ENCODE measurements at regions not wholly inside any gene's neighbourhood (a gene's known extent, or its start where the extent isn't known, plus 50 kb on each side); places are given as distances from the start of the nearest gene placed in this dataset.

DNA sequence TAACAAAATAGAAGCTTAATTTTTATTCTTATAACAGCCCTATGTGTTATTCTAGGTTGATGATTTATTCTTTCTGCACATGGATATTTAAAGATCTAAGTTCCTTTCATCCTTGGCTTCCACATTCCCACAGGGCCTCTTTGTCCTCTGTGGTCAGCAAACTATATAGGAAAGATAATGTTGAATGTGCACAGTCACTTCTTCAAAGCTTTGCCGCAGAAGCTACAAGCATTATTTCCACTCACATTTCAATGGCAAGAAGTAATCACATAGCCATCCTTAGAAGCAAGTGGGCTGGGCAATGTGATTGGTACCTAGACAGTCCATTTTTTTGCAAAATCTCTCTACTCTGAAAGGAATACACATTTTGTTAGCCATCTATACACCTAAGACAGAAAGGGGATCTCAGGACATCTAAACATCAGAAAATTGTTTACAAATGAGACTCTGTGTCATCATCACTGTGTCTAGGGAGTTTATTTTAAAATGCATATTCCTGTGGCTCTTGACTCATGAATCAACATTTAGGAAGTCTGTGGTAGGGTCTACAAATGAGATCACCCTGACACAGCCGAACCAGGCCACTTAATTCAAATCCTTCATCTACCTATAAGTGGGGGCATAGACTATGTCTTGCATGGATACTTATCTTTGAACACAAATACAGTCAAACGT, 1060.5 kb downstream of the XPNPEP1 start:
- no peaks in the 10 kb centered on the region for H3K36me3 ChIP-seq (ENCODE audit: insufficient read depth)
- no peak overlapping the region for H3K4me3 ChIP-seq (IDR thresholded peaks at IDR 0.05; ENCODE audit: insufficient read depth, low read depth, low read length)
- H3K27ac ChIP-seq, result no peak overlapping the region
- no peak overlapping the region for H3K9ac ChIP-seq
- H2AFZ ChIP-seq (ENCODE audit: low read depth), result no peak overlapping the region
- no peaks in the 10 kb centered on the region for H3K4me1 ChIP-seq (ENCODE audit: low read depth, poor library complexity, severe bottlenecking)
- H3K4me2 ChIP-seq, result no peak overlapping the region
- H4K20me1 ChIP-seq (ENCODE audit: insufficient read depth), result no peaks in the 10 kb centered on the region
- H3K79me2 ChIP-seq (ENCODE audit: insufficient read depth, low read depth), result no peaks in the 10 kb centered on the region
- H3K27me3 ChIP-seq (ENCODE audit: insufficient read depth, low read depth), result no peaks in the 10 kb centered on the region
- TF ChIP-seq, protein P1, sequence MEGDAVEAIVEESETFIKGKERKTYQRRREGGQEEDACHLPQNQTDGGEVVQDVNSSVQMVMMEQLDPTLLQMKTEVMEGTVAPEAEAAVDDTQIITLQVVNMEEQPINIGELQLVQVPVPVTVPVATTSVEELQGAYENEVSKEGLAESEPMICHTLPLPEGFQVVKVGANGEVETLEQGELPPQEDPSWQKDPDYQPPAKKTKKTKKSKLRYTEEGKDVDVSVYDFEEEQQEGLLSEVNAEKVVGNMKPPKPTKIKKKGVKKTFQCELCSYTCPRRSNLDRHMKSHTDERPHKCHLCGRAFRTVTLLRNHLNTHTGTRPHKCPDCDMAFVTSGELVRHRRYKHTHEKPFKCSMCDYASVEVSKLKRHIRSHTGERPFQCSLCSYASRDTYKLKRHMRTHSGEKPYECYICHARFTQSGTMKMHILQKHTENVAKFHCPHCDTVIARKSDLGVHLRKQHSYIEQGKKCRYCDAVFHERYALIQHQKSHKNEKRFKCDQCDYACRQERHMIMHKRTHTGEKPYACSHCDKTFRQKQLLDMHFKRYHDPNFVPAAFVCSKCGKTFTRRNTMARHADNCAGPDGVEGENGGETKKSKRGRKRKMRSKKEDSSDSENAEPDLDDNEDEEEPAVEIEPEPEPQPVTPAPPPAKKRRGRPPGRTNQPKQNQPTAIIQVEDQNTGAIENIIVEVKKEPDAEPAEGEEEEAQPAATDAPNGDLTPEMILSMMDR (conservative IDR thresholded peaks at IDR 0.05; ENCODE audit: low read depth, low read length), result no peak

DNA sequence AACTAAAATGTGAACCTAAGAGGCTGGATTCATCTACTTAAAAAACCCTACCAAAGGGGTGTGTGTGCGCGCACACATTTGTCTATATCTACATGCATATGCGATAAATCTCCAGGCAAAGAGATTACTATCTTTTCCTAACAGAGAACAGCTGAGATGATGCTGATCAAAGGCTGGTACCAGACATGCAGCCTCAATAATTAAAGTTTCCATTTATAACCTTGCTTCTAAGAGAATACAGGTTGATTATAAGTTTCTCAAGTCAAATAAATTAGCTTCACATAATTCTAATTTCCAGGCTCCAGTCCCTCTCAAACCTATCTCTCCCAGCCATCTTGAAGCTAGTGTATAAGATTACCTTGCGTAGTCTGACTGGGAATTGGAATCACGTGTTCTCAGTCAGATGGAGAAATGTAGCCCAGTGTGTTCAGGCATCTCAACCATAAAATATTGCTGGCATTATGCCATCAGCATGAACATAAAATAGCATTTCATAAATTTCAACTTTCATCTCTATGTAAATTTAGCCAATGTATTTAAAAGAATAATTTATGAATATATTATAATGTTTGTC, 1062.0 kb downstream of the XPNPEP1 start:
- no peaks in the 10 kb centered on the region for H3K36me3 ChIP-seq (ENCODE audit: insufficient read depth)
- no peaks in the 10 kb centered on the region for H3K27me3 ChIP-seq (ENCODE audit: insufficient read depth, low read depth)
- TF ChIP-seq, protein P1 (conservative IDR thresholded peaks at IDR 0.05; ENCODE audit: low read depth, low read length), result no peak
- no peaks in the 10 kb centered on the region for H3K4me1 ChIP-seq (ENCODE audit: low read depth, poor library complexity, severe bottlenecking)
- no peak overlapping the region for H3K27ac ChIP-seq
- H3K79me2 ChIP-seq (ENCODE audit: insufficient read depth, low read depth), result no peaks in the 10 kb centered on the region
- no peak overlapping the region for H2AFZ ChIP-seq (ENCODE audit: low read depth)
- H4K20me1 ChIP-seq (ENCODE audit: insufficient read depth), result no peaks in the 10 kb centered on the region
- no peak overlapping the region for H3K4me2 ChIP-seq
- no peak overlapping the region for H3K9ac ChIP-seq
- H3K4me3 ChIP-seq (IDR thresholded peaks at IDR 0.05; ENCODE audit: insufficient read depth, low read depth, low read length), result no peak overlapping the region

DNA sequence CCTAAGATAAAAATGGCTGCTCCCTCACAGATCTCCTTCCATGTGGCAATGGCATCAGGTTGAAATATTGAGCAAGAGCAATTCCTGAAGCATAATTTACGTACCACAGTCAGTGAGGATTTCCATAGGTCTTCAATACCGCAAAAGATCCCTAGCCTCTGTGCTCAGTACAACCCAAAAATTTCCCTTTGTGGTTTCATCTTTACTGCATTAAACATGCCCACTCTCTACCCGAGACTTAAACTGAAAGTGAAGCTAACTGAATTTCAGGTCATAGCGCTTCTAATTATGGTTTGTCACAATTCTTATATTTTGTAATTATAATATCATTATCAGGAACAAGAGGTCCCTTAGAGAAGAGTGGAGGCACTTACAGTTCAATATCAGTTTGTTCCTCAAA, 1071.1 kb downstream of the XPNPEP1 start:
- H3K36me3 ChIP-seq (ENCODE audit: insufficient read depth), result no peaks in the 10 kb centered on the region
- peak overlapping the region; percentile 65 for H2AFZ ChIP-seq (ENCODE audit: low read depth)
- H3K9ac ChIP-seq, result peak overlapping the region; percentile 52
- TF ChIP-seq, protein P1 (conservative IDR thresholded peaks at IDR 0.05; ENCODE audit: low read depth, low read length), result no peak
- H3K4me1 ChIP-seq (ENCODE audit: low read depth, poor library complexity, severe bottlenecking), result peaks cover 43% of the 10 kb centered on the region
- H3K4me3 ChIP-seq (IDR thresholded peaks at IDR 0.05; ENCODE audit: insufficient read depth, low read depth, low read length), result no peak overlapping the region
- no peaks in the 10 kb centered on the region for H3K79me2 ChIP-seq (ENCODE audit: insufficient read depth, low read depth)
- peak overlapping the region; percentile 49 for H3K4me2 ChIP-seq
- no peaks in the 10 kb centered on the region for H4K20me1 ChIP-seq (ENCODE audit: insufficient read depth)
- no peaks in the 10 kb centered on the region for H3K27me3 ChIP-seq (ENCODE audit: insufficient read depth, low read depth)
- H3K27ac ChIP-seq, result peak overlapping the region; percentile 45

DNA sequence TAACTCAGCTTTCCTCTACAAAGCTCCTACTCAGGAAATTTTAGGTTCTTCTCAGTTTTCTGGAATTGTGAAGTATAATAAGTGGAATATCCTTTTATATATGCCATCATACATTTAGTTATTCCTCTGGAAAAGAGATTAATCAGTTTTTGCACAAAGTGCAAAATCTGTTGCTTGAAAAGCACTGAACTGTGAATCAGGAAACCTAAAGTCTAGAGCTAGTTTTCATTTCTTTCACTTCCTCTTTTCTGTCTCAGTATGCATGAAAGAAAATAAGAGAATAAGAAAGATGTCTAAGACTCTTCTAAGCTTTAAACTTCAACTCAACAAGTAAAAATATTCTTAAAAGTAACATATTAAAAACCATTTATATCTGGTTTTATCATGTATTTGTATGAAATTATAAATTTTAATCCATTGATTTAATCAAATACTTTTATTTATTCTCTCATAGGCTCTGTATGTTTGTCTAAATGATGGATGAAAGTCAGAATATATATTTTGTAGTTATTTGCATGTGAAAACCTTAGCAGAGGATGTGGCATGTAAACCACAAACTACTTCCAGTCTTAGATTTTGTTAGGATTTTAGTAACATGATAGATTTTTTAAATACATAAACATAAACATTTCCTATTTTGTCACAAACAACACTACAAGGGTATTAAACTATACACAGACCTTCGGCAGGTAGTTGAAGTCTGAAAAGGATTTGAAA, 1073.0 kb downstream of the XPNPEP1 start:
- Histone ChIP-seq H4K20me1 (ENCODE audit: insufficient read depth) (no peaks in the 10 kb centered on the region), H3K79me2 (ENCODE audit: insufficient read depth, low read depth) (no peaks in the 10 kb centered on the region), H2AFZ (ENCODE audit: low read depth) (no peak overlapping the region), H3K27me3 (ENCODE audit: insufficient read depth, low read depth) (no peaks in the 10 kb centered on the region), H3K4me1 (ENCODE audit: low read depth, poor library complexity, severe bottlenecking) (peaks cover 43% of the 10 kb centered on the region), H3K36me3 (ENCODE audit: insufficient read depth) (no peaks in the 10 kb centered on the region), H3K4me2 (peak overlapping the region; percentile 41; the same call in 1 of the 2 replicates), H3K4me3 (IDR thresholded peaks at IDR 0.05; ENCODE audit: insufficient read depth, low read depth, low read length) (no peak overlapping the region), H3K9ac (no peak overlapping the region), H3K27ac (peak overlapping the region; percentile 25; the same call in 1 of the 2 replicates)
- TF ChIP-seq, protein P1 (conservative IDR thresholded peaks at IDR 0.05; ENCODE audit: low read depth, low read length), result no peak

Measured in KMS-11 (cell line).